ENCODE measurements at regions not wholly inside any gene's neighbourhood (a gene's known extent, or its start where the extent isn't known, plus 50 kb on each side); places are given as distances from the start of the nearest gene placed in this dataset.
A peak's percentile ranks its signal among the peaks of the same experiment; 100 is the strongest.

DNA sequence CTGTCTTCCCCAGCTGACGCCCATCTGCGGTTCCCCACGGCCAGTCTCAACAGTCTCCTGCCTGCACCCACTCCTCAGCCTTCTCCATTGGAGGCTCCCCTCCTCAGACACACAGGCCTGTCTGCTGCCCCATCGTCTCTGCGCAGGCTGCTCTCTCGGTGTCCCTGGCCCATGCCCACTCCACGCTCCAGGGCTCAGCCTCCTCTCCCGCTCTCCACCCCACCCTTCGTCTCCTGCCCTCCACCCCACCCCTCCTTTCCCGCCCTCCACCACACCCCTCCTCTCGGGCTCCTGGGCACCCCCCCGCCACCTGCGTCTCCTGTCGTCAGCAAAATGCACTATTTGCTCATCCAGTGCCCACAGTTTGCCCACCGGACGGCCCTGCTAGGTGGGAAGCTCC is 119.6 kb upstream of the DIO3 start:
- no peak for DNase-seq (ENCODE audit: low read depth, low spot score)

DNA sequence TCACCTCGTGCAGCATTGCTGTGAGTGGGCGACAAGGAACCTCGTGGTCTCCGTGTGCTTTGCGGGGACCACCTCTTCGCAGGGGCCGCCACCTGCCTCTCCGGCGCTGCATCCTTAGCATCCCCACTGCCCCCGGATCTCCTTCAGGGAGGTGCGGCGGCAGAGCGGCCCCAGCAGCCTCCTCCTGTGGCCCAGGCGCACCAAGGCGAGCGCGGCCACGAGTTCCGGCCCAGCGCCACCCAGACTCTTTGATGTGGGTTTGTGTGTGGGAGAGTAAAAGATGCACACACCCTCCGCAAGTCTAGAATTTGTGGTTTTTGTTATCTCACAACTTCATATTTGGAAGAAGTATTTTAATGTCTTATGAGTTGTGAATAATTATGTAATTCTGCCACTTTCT is 118.8 kb upstream of the DIO3 start:
- DNase-seq (ENCODE audit: low read depth, low spot score): peak; percentile 36

GRCh38 chr14:101444116-101444515 is 117.2 kb upstream of the DIO3 start:
- DNase-seq (ENCODE audit: low read depth, low spot score): no peak

DNA sequence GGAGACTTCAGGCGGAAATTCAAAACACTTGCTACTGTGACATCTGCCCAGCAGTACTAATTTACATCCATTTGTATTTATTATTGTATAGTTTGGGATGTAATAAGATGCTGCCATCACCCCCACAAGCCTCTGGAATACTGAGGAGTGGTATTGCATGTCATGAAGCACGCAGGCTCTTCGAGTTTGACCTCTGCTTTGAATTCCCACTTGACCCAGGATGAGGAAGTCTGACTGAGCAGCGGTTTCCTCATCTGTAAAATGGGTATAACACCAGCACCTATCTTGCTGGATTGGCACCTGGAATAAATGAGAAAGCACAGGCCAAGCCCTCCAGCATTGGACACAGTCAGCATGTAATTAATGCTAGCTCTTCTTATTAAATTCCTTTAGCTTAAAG is 116.0 kb upstream of the DIO3 start:
- no peak for DNase-seq (ENCODE audit: low read depth, low spot score)

GRCh38 chr14:101446387-101446969 is 114.8 kb upstream of the DIO3 start:
- no peak for DNase-seq (ENCODE audit: low read depth, low spot score)

DNA sequence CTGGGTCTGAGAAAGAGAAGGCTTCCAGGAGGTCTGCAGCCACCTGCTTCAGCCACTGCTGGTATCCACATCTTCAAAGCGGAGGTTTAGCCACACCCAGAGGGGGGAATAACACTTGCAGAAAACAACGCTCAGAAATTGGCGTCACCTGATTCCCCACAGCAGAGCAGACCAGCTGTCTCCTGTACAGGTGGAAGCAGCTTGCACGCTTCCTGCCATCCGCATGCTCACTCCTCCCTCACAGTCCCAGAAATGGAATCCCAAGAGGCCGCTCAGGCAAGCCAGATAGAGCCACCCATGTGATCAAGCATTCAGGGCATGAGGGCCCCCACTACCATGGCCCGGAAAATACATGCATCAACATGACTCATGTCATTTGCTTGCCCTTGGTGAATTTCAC is 112.2 kb upstream of the DIO3 start:
- DNase-seq (ENCODE audit: low read depth, low spot score): no peak

- DNase-seq (ENCODE audit: low read depth, low spot score): no peak
Measured at GRCh38 chr14:101451166-101451565, 110.1 kb upstream of the DIO3 start.

DNA sequence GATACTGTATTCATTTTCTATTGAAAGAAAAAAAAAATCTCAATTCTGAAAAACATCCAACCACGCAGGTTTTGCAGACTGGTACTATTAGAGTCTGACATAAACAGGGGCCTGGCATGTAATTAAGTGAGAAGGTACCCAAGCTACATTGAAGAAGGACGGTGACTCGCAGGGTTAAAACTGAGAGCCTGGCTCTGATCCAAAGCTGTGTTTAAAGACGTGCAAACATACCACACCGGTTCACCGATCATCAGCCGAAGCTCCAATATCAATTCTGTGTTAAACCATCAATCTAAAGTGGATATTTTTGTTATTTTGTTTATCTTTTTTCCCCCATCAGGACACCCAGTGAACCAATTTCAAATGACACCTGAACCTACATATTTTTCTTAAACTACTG is 108.1 kb upstream of the DIO3 start:
- DNase-seq (ENCODE audit: low read depth, low spot score): no peak

- DNase-seq (ENCODE audit: low read depth, low spot score): no peak
Measured at GRCh38 chr14:101454229-101454628, 107.1 kb upstream of the DIO3 start.

GRCh38 chr14:101456246-101457175 is 104.8 kb upstream of the DIO3 start:
- no peak for DNase-seq (ENCODE audit: low read depth, low spot score)

DNA sequence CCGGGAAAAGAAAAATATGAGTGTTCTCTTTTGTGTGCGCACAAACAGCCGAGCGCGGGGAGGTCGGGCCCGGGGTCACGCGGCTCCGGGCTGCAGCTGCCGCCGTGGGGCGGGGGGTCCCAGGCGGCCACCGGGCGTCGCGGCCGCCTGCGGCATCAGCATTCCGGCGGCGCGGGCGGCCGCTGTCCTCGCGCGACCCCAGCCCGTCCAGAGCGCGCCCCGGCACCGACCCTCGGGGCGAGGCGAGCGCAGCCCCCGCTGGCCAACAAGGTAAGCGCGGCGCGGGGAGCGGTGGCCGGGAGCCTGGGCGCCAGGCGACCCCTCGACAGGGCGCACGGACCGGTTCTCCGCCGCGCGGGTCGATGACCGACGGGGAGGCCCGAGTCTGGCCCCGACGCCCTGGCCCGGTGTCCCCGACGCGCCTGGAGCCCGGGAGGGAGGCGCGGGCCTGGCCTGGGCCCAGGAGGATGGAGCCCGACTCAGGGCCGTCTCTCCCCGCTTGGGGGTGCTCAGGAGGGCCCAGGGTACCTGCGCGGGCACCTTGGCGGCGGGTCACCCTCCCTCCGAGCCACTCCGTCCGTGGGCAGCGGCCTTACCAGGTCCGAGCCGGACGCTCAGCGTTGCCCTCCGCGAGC is 103.9 kb upstream of the DIO3 start:
- no peak for DNase-seq (ENCODE audit: low read depth, low spot score)

- no peak for DNase-seq (ENCODE audit: low read depth, low spot score)
Measured at GRCh38 chr14:101457936-101458740, 103.2 kb upstream of the DIO3 start.

GRCh38 chr14:101458741-101459550 is 102.3 kb upstream of the DIO3 start:
- DNase-seq (ENCODE audit: low read depth, low spot score): no peak

DNA sequence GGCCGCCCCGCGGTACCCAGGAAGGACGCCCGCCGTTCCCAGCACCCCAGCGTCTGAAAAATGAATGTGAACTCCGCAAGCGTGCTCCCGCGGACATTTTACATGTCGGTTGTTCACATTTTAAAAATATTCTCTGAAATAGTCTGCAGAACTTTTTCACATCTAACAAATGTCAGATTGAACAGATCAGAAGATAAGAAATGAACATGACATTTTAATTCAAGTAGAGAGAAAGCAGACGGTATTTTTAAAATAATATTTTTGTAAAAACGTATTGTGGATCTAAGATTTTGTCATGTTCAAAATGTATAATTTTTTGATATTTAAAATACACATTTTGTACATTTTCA is 101.8 kb upstream of the DIO3 start:
- DNase-seq (ENCODE audit: low read depth, low spot score): no peak

GRCh38 chr14:101460521-101460920 is 100.8 kb upstream of the DIO3 start:
- no peak for DNase-seq (ENCODE audit: low read depth, low spot score)

- no peak for DNase-seq (ENCODE audit: low read depth, low spot score)
Measured at GRCh38 chr14:101460986-101461750, 100.1 kb upstream of the DIO3 start.

- no peak for DNase-seq (ENCODE audit: low read depth, low spot score)
Measured at GRCh38 chr14:101461891-101462290, 99.4 kb upstream of the DIO3 start.

- DNase-seq (ENCODE audit: low read depth, low spot score): no peak
Measured at GRCh38 chr14:101462726-101463565, 98.3 kb upstream of the DIO3 start.

GRCh38 chr14:101463566-101464171 is 97.6 kb upstream of the DIO3 start:
- no peak for DNase-seq (ENCODE audit: low read depth, low spot score)

Data from activated CD4-positive, CD25-positive, alpha-beta regulatory T cell treated with anti-CD3 and anti-CD28 coated beads, Interleukin-2, amount 50 U/mL, for 16 hours (primary cell).